Fibroblast of pulmonary artery (primary cell): ENCODE measurements at regions not wholly inside any gene's neighbourhood (a gene's known extent, or its start where the extent isn't known, plus 50 kb on each side); places are given as distances from the start of the nearest gene placed in this dataset.
"Not testable (repeated sequence)": the region's sequence is repeated elsewhere in the genome, so short reads cannot be mapped to it uniquely, and the experiment has no call there.

Experiments
- DNase-seq: peaks from one replicate; pipeline ENCODE4 v3.0.0-alpha.2; 2010; ENCODE audit warnings: low read depth
- H3K4me3 ChIP-seq: replicated peaks from 2 replicates; pipeline ENCODE4 v1.5.1; 2011; ENCODE audit warnings: low read depth, mild to moderate bottlenecking, control low read depth, low read length, moderate library complexity
- TF ChIP-seq, protein P1 (sequence below): IDR thresholded peaks from 2 replicates; pipeline ENCODE4 v1.5.1; 2011; ENCODE audit warnings: mild to moderate bottlenecking, control low read depth, low read length, inconsistent platforms; ENCODE audit errors: missing control alignments

- H3K4me3 ChIP-seq: no peak overlapping the region
- DNase-seq: no peak
- TF ChIP-seq, protein P1, sequence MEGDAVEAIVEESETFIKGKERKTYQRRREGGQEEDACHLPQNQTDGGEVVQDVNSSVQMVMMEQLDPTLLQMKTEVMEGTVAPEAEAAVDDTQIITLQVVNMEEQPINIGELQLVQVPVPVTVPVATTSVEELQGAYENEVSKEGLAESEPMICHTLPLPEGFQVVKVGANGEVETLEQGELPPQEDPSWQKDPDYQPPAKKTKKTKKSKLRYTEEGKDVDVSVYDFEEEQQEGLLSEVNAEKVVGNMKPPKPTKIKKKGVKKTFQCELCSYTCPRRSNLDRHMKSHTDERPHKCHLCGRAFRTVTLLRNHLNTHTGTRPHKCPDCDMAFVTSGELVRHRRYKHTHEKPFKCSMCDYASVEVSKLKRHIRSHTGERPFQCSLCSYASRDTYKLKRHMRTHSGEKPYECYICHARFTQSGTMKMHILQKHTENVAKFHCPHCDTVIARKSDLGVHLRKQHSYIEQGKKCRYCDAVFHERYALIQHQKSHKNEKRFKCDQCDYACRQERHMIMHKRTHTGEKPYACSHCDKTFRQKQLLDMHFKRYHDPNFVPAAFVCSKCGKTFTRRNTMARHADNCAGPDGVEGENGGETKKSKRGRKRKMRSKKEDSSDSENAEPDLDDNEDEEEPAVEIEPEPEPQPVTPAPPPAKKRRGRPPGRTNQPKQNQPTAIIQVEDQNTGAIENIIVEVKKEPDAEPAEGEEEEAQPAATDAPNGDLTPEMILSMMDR: no peak
Observed at GRCh38 chr5:99544356-99544755, 615.5 kb upstream of the CHD1 start.

DNA sequence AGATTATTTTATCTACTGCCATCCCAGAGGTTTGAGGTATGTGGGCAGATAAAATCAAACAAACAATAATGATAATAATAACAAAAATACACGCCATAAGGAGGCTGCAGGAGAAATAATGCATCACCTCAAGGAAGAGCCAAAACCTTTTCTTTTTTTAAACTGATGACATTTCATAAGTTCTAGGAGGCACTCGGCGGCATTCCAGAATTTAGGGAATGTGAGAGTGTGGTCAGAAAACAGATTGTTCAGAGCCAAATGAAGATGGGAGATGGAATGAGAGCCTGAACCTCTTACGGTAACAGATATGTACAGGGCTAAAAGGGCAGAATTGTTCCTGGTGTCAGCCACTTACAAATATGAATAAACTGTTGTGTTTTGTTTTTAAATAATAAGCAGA is 615.0 kb upstream of the CHD1 start:
- no peak overlapping the region for H3K4me3 ChIP-seq
- TF ChIP-seq, protein P1: no peak
- DNase-seq: peak; percentile 56

- not testable (repeated sequence) for H3K4me3 ChIP-seq, DNase-seq
Observed at GRCh38 chr5:99534241-99534640, 605.4 kb upstream of the CHD1 start.

GRCh38 chr5:99521666-99522065 is 592.9 kb upstream of the CHD1 start:
- H3K4me3 ChIP-seq, DNase-seq: not testable (repeated sequence)

DNA sequence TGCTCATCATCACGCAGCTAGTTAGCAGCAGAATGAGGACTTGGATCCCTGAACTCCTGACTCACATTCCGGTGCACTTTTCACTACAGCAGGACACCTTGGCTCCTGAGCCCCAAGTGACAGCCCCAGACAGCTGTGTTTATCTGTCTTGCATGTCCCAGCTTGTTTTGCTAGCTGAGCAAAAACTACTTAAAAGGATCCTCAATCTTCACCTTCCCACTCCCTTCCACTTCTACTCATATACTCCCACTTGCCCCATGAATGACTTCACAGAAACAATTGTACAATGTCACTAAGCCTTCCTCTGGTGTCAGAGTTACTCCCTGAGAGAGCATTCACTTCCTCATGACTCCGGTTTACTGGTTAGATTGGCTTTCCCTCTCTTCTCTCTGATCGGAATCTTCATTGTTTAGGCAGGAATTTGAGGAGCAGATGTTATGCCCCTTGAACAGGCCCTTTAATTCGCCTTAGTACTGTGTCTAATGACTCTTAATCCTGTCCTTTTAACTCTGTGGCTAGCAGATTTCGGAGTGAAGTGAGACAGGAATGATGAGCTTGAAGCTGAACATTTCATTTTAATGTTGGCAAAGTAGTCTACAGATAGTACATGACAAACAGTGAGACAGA is 587.2 kb upstream of the CHD1 start:
- H3K4me3 ChIP-seq, DNase-seq: not testable (repeated sequence)

DNA sequence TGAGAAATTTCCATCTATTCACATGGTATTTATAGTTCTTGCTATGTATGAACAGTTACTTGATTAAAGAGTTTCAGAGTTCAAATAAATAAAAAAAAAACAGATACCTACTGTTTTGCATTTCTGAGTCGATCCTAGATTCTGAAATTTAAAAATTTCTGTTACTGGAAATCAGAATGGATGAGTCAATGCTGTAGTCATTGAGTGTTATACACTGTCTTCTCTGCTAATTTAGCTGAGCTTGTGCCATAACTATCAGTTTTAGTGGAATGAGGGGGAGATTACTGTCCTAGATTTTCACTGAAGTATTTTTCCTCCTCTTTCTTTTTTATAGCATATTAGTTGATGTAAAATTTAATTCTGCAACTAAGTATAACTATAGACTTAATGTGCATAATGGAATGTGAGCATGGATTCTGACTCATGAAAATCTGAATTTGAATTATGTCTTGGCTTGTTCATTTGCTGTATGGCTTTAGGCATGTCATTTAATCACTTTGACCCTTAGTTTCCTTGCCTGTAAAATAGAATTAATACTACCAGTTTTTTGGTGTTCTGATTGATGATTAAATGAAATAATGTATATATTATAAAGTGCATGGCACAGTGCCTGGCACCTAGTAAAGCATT is 581.5 kb upstream of the CHD1 start:
- not testable (repeated sequence) for H3K4me3 ChIP-seq, DNase-seq

DNA sequence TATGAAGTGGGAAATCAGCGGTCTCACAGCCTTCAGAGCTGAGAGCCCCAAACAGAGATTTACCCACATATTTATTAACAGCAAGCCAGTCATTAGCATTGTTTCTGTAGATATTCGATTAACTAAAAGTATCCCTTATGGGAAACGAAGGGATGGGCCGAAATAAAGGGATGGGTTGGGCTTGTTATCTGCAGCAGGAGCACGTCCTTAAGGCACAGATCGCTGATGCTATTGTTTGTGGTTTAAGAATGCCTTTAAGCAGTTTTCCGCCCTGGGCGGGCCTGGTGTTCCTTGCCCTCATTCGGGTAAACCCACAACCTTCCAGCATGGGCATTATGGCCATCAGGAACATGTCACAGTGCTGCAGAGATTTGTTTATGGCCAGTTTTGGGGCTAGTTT is 580.3 kb upstream of the CHD1 start:
- H3K4me3 ChIP-seq, DNase-seq: not testable (repeated sequence)

GRCh38 chr5:99495456-99495855 is 566.6 kb upstream of the CHD1 start:
- H3K4me3 ChIP-seq, DNase-seq: not testable (repeated sequence)

DNA sequence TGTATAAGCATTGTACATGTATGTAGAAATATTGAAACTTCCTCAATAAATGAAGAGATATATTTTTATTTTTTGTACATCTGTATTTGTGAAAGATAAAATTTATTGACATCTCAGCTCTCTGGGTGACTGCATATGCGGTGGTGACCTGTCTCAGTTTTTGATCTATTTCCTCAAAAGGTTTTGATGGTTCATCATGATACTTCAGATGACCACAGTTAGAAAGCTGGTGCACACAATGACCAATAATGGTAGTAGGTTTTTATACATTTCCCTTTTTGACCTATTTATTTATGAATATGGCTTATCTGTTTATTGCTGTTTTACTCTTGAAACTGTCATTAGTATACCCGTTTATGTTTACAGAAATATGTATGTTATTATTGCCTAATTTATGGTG is 549.6 kb upstream of the CHD1 start:
- not testable (repeated sequence) for DNase-seq, H3K4me3 ChIP-seq

DNA sequence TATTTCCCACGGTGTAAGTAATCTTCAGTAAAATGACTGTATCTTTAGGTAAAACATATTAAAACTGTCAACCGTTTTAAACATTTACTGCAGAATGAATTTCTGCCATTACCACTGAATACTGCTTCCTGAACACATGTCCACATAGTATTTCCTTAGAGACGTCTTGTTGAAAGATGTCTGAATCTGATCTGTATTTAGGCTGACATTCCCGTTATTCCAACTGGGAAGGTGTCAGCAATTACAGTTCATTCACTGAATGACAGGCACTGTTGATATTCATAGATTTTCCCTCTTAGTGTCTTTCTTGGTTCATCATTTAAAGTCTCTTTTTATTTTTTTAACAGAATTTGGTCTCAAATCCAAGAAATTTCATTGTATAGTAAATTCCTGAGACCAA is 544.5 kb upstream of the CHD1 start:
- DNase-seq, H3K4me3 ChIP-seq: not testable (repeated sequence)

GRCh38 chr5:99471726-99472125 is 542.9 kb upstream of the CHD1 start:
- DNase-seq, H3K4me3 ChIP-seq: not testable (repeated sequence)

- not testable (repeated sequence) for H3K4me3 ChIP-seq, DNase-seq
Observed at GRCh38 chr5:99471178-99471577, 542.4 kb upstream of the CHD1 start.

DNA sequence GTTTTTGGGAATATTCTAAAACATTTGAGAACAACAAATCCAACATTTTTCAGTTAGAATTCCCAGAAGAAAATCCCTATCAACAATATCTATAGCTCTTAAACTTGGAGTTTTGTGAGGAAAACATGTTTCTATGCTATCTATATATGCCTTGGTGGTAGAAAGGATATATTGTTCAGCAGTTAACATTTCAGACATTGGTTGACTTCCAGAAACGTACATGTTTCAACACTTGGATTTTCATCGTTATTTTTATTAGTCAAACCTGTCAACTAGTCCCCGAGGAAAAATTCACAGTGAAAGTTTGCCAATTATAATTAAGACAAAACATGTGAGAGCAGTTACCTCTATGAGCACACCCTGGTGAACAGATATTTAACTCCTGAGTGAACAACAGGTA is 541.8 kb upstream of the CHD1 start:
- not testable (repeated sequence) for H3K4me3 ChIP-seq, DNase-seq
